Smooth muscle cell (in vitro differentiated cells): ENCODE measurements at regions not wholly inside any gene's neighbourhood (a gene's known extent, or its start where the extent isn't known, plus 50 kb on each side); places are given as distances from the start of the nearest gene placed in this dataset.

ENCODE experiments used
- DNase-seq: peaks from one replicate; lab custom pipeline; 2025; ENCODE audit not compliant: unreplicated experiment; lab: John Stamatoyannopoulos, UW
- H2AFZ ChIP-seq: fragments of 200-600 bp; sonication (generic); 2 replicates; pipeline ENCODE4 v1.6.0; 2016; ENCODE audit warnings: antibody characterized with exemption, low read depth, mild to moderate bottlenecking
- H3F3A ChIP-seq: fragments of 200-600 bp; sonication (generic); 2 replicates; pipeline ENCODE4 v1.6.0; 2017; ENCODE audit warnings: antibody characterized with exemption, low read depth
- H3K27ac ChIP-seq: fragments of 200-600 bp; sonication (generic); 2 replicates; pipeline ENCODE4 v1.5.1; 2016; ENCODE audit warnings: low read depth, mild to moderate bottlenecking
- H3K27me3 ChIP-seq: fragments of 200-600 bp; sonication (generic); 2 replicates; pipeline ENCODE4 v1.6.1; 2016; ENCODE audit warnings: low read depth, mild to moderate bottlenecking
- H3K36me3 ChIP-seq: fragments of 200-600 bp; sonication (generic); 2 replicates; pipeline ENCODE4 v1.5.1; 2016; ENCODE audit warnings: low read depth
- H3K4me1 ChIP-seq: fragments of 200-600 bp; sonication (generic); 2 replicates; pipeline ENCODE4 v1.5.1; 2016; ENCODE audit warnings: low read depth
- H3K4me2 ChIP-seq: fragments of 200-600 bp; sonication (generic); 2 replicates; pipeline ENCODE4 v1.6.0; 2016; ENCODE audit warnings: mild to moderate bottlenecking
- H3K4me3 ChIP-seq: fragments of 200-600 bp; sonication (generic); 2 replicates; pipeline ENCODE4 v1.5.1; 2016; ENCODE audit warnings: mild to moderate bottlenecking
- H3K79me2 ChIP-seq: fragments of 200-600 bp; sonication (generic); 2 replicates; pipeline ENCODE4 v1.6.0; 2016; ENCODE audit warnings: low read depth, mild to moderate bottlenecking
- H3K9ac ChIP-seq: fragments of 200-600 bp; sonication (generic); 2 replicates; pipeline ENCODE4 v1.6.0; 2016; ENCODE audit warnings: low read depth
- H3K9me3 ChIP-seq: fragments of 200-600 bp; sonication (generic); replicated peaks from 2 replicates; pipeline ENCODE4 v1.5.1; 2016; ENCODE audit warnings: low read depth
- H4K20me1 ChIP-seq: fragments of 200-600 bp; sonication (generic); 2 replicates; pipeline ENCODE4 v1.6.0; 2016; ENCODE audit warnings: low read depth
- CTCF ChIP-seq: fragments of 200-600 bp; sonication (generic); IDR thresholded peaks from 2 replicates; pipeline ENCODE4 v1.5.1; 2017; ENCODE audit warnings: borderline replicate concordance, mild to moderate bottlenecking, antibody characterized with exemption; ENCODE audit not compliant: insufficient read depth, poor library complexity, severe bottlenecking
- whole genome bisulfite sequencing: methylation state at CpG from one replicate; pipeline ENCODE4 v1.1.7; 2016; ENCODE audit warnings: low lambda C conversion rate; 5-methylcytosine and 5-hydroxymethylcytosine counted together

- H3K4me3 ChIP-seq, result no peak overlapping the region
- 92% methylated on average over 1 of the region's 1 CpG for WGBS
Observed at GRCh38 chr11:46181387-46181786, 60.1 kb upstream of the PHF21A start.

GRCh38 chr11:46180736-46181135, 59.5 kb upstream of the PHF21A start:
- Histone ChIP-seq H3K4me2 (no peak overlapping the region), H3K27ac (no peak overlapping the region), H3K9ac (no peak overlapping the region), H3K9me3 (no peaks in the 10 kb centered on the region), H4K20me1 (no peaks in the 10 kb centered on the region), H2AFZ (no peak overlapping the region), H3K79me2 (no peaks in the 10 kb centered on the region), H3K36me3 (no peaks in the 10 kb centered on the region), H3K4me3 (no peak overlapping the region), H3F3A (peaks cover 4% of the 10 kb centered on the region), H3K27me3 (no peaks in the 10 kb centered on the region), H3K4me1 (peaks cover 4% of the 10 kb centered on the region)
- 95% methylated on average over 4 of the region's 4 CpGs for WGBS
- DNase-seq, result no peak
- no peak for TF ChIP-seq CTCF

More at GRCh38 chr11:46181387-46181786, 60.1 kb upstream of the PHF21A start:
- Histone ChIP-seq H2AFZ (no peak overlapping the region), H3K4me1 (peaks cover 4% of the 10 kb centered on the region), H3F3A (peaks cover 4% of the 10 kb centered on the region), H3K9ac (no peak overlapping the region), H4K20me1 (no peaks in the 10 kb centered on the region), H3K9me3 (no peaks in the 10 kb centered on the region), H3K4me2 (no peak overlapping the region), H3K79me2 (no peaks in the 10 kb centered on the region), H3K27me3 (no peaks in the 10 kb centered on the region), H3K36me3 (no peaks in the 10 kb centered on the region), H3K27ac (no peak overlapping the region)
- TF ChIP-seq CTCF, result no peak
- DNase-seq, result no peak

- Histone ChIP-seq H3K36me3 (no peaks in the 10 kb centered on the region), H3F3A (no peaks in the 10 kb centered on the region), H3K4me3 (no peak overlapping the region), H3K27ac (no peak overlapping the region), H2AFZ (no peak overlapping the region), H4K20me1 (no peaks in the 10 kb centered on the region), H3K4me1 (no peaks in the 10 kb centered on the region), H3K4me2 (no peak overlapping the region), H3K79me2 (no peaks in the 10 kb centered on the region), H3K9ac (no peak overlapping the region), H3K9me3 (no peaks in the 10 kb centered on the region), H3K27me3 (no peaks in the 10 kb centered on the region)
- DNase-seq, result no peak
- no peak for TF ChIP-seq CTCF
- 87% methylated on average over 4 of the region's 4 CpGs for WGBS
Observed at GRCh38 chr11:46178513-46178912, 57.3 kb upstream of the PHF21A start.

GRCh38 chr11:46176421-46176820, 55.2 kb upstream of the PHF21A start:
- 91% methylated on average over 4 of the region's 4 CpGs for WGBS
- no peak for TF ChIP-seq CTCF
- Histone ChIP-seq H2AFZ (no peak overlapping the region), H3K79me2 (no peaks in the 10 kb centered on the region), H3K27ac (no peak overlapping the region), H3K36me3 (no peaks in the 10 kb centered on the region), H3K4me3 (no peak overlapping the region), H3K4me1 (no peaks in the 10 kb centered on the region), H3K27me3 (peaks cover 4% of the 10 kb centered on the region), H4K20me1 (no peaks in the 10 kb centered on the region), H3F3A (no peaks in the 10 kb centered on the region), H3K9ac (no peak overlapping the region), H3K4me2 (no peak overlapping the region), H3K9me3 (no peaks in the 10 kb centered on the region)
- no peak for DNase-seq
